GM12878 (cell line): ENCODE measurements at regions not wholly inside any gene's neighbourhood (a gene's known extent, or its start where the extent isn't known, plus 50 kb on each side); places are given as distances from the start of the nearest gene placed in this dataset.

ENCODE experiments used
- CBFB ChIP-seq: IDR thresholded peaks from 2 replicates; pipeline ENCODE4 v1.6.1; 2016; ENCODE audit warnings: antibody characterized with exemption, low read depth
- EZH2 ChIP-seq: IDR thresholded peaks from 2 replicates; pipeline ENCODE4 v1.6.1; 2012; ENCODE audit warnings: low read depth, mild to moderate bottlenecking, control low read depth, inconsistent platforms, low read length, borderline replicate concordance; ENCODE audit not compliant: control insufficient read depth
- TF ChIP-seq, protein P1 (sequence below): IDR thresholded peaks from 2 replicates; pipeline ENCODE4 v1.6.1; 2012; ENCODE audit warnings: mild to moderate bottlenecking, low read depth, low read length
- TF ChIP-seq, protein P2 (sequence below), 3 experiments: IDR thresholded peaks in 2 of 3; conservative IDR thresholded peaks in 1 of 3; 2 replicates each; pipeline ENCODE4 v1.5.1; 2011; ENCODE audit warnings: low read depth in 3 of 3, low read length in 3 of 3, mild to moderate bottlenecking in 3 of 3, control low read depth in 2 of 3, moderate library complexity in 2 of 3, inconsistent platforms in 1 of 3, mixed read lengths in 1 of 3; ENCODE audit not compliant: control insufficient read depth in 2 of 3, insufficient read depth in 1 of 3; ENCODE audit errors: extremely low read depth in 1 of 3

GRCh38 chr6:21994821-21995220 is 302.0 kb downstream of the PRL start:
- TF ChIP-seq, protein P1, sequence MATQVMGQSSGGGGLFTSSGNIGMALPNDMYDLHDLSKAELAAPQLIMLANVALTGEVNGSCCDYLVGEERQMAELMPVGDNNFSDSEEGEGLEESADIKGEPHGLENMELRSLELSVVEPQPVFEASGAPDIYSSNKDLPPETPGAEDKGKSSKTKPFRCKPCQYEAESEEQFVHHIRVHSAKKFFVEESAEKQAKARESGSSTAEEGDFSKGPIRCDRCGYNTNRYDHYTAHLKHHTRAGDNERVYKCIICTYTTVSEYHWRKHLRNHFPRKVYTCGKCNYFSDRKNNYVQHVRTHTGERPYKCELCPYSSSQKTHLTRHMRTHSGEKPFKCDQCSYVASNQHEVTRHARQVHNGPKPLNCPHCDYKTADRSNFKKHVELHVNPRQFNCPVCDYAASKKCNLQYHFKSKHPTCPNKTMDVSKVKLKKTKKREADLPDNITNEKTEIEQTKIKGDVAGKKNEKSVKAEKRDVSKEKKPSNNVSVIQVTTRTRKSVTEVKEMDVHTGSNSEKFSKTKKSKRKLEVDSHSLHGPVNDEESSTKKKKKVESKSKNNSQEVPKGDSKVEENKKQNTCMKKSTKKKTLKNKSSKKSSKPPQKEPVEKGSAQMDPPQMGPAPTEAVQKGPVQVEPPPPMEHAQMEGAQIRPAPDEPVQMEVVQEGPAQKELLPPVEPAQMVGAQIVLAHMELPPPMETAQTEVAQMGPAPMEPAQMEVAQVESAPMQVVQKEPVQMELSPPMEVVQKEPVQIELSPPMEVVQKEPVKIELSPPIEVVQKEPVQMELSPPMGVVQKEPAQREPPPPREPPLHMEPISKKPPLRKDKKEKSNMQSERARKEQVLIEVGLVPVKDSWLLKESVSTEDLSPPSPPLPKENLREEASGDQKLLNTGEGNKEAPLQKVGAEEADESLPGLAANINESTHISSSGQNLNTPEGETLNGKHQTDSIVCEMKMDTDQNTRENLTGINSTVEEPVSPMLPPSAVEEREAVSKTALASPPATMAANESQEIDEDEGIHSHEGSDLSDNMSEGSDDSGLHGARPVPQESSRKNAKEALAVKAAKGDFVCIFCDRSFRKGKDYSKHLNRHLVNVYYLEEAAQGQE = no peak
- TF ChIP-seq, protein P2, sequence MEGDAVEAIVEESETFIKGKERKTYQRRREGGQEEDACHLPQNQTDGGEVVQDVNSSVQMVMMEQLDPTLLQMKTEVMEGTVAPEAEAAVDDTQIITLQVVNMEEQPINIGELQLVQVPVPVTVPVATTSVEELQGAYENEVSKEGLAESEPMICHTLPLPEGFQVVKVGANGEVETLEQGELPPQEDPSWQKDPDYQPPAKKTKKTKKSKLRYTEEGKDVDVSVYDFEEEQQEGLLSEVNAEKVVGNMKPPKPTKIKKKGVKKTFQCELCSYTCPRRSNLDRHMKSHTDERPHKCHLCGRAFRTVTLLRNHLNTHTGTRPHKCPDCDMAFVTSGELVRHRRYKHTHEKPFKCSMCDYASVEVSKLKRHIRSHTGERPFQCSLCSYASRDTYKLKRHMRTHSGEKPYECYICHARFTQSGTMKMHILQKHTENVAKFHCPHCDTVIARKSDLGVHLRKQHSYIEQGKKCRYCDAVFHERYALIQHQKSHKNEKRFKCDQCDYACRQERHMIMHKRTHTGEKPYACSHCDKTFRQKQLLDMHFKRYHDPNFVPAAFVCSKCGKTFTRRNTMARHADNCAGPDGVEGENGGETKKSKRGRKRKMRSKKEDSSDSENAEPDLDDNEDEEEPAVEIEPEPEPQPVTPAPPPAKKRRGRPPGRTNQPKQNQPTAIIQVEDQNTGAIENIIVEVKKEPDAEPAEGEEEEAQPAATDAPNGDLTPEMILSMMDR (IDR thresholded peaks at IDR 0.05 in 2 of 3, conservative IDR thresholded peaks at IDR 0.05 in 1 of 3; ENCODE audit: control insufficient read depth in 2 of 3, extremely low read depth in 1 of 3, insufficient read depth in 1 of 3, low read depth in 3 of 3, low read length in 3 of 3) = no peak
- TF ChIP-seq EZH2 (no peak), CBFB (no peak)
